Kidney (tissue), 13 donors: ENCODE measurements at regions not wholly inside any gene's neighbourhood (a gene's known extent, or its start where the extent isn't known, plus 50 kb on each side); places are given as distances from the start of the nearest gene placed in this dataset.

ENCODE experiments used
- DNase-seq, 5 donors: peaks; one replicate each; pipeline ENCODE4 v3.0.0-alpha.2; 2013 to 2020
- FAIRE-seq: peaks from 2 replicates; lab custom pipeline; 2012; peaks lifted over from hg19 to GRCh38; lab: Jason Lieb, UNC
- H3K27ac ChIP-seq, 2 donors: one replicate each; pipeline ENCODE4 v1.7.0; 2013; ENCODE audit warnings: low read depth in 2 of 2, low read length in 2 of 2, inconsistent platforms in 1 of 2
- H3K27me3 ChIP-seq: one replicate; pipeline ENCODE4 v1.7.1; 2013; ENCODE audit warnings: low read length, inconsistent platforms; ENCODE audit not compliant: control insufficient read depth, insufficient read depth
- H3K36me3 ChIP-seq, 3 donors: one replicate each; pipeline versions ENCODE4 v1.7.0 to v1.7.1; 2013; ENCODE audit warnings: low read length in 3 of 3, control low read depth in 1 of 3, inconsistent platforms in 1 of 3; ENCODE audit not compliant: insufficient read depth in 3 of 3, control insufficient read depth in 2 of 3
- H3K4me1 ChIP-seq, 3 donors: one replicate each; pipeline versions ENCODE4 v1.7.0 to v1.7.1; 2013; ENCODE audit warnings: low read length in 3 of 3, inconsistent platforms in 1 of 3, low read depth in 1 of 3; ENCODE audit not compliant: control insufficient read depth in 2 of 3, insufficient read depth in 2 of 3
- H3K4me3 ChIP-seq, 3 donors: one replicate each; pipeline versions ENCODE4 v1.7.0 to v1.8.1; 2013; ENCODE audit warnings: low read length in 3 of 3, control low read depth in 1 of 3, inconsistent platforms in 1 of 3
- H3K9ac ChIP-seq, 3 donors: one replicate each; pipeline versions ENCODE4 v1.7.0 to v1.7.1; 2013; ENCODE audit warnings: low read length in 3 of 3, control low read depth in 1 of 3, inconsistent platforms in 1 of 3
- H3K9me3 ChIP-seq, 3 donors: one replicate each; pipeline versions ENCODE4 v1.7.0 to v1.7.1; 2013; ENCODE audit warnings: low read length in 3 of 3, control low read depth in 1 of 3, inconsistent platforms in 1 of 3; ENCODE audit not compliant: control insufficient read depth in 2 of 3, insufficient read depth in 1 of 3
- intact Hi-C: fragments of 100-400 bp; cut with DNase I; formaldehyde crosslinking; loops from one replicate; pipeline ENCODE4 v1.11.1; 2022
- TF ChIP-seq, protein P1 (sequence below): IDR thresholded peaks from 3 replicates; pipeline ENCODE4 v1.5.1; 2012; ENCODE audit warnings: mild to moderate bottlenecking, moderate library complexity, borderline replicate concordance; ENCODE audit not compliant: insufficient read depth; ENCODE audit errors: extremely low read depth
- donor health status: control.
- donor health status: control.
- donor health status: control.
- donor health status: control.
- donor health status: control.
- donor health status: DM: yes; HTN: yes; CAD: no.
- donor health status: Normal renal cell carcinoma (clear cell type).

DNA sequence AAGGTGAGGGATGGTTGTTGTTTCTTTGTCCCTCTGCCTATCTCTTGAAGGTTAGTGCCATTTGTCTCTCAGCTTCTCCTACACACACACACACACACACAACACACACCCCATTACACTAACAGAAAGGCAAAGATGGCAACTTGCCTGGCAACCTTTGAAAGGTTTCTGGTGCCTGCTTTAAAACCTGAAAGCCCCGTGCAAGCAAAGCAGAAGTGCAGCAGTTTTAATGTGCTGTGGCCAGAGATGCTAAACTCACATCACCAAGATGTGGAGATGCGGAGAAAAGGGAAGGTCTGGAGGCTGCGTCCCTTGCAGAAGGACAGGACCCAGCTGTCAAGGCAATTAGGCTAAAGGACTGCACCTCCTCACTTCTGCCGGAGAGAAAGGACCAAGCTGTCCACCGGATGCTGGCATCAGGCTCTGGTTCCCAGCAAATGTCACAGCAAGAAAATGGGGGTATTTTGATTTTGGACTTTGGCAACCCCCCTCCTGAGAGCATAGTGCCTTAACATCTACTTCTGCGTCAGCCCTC, 196.4 kb downstream of the ARL4C start:
- FAIRE-seq = no peak
- Histone ChIP-seq H3K27ac (no peak overlapping the region), H3K4me3 (no peak overlapping the region), H3K27me3 (no peaks in the 10 kb centered on the region), H3K36me3 (no peaks in the 10 kb centered on the region), H3K4me1 (no peaks in the 10 kb centered on the region), H3K9ac (no peak overlapping the region), H3K9me3 (no peaks in the 10 kb centered on the region)
- intact Hi-C loops = no loop called here
- peak in 2 of 5 donors; percentile 17 to 39 for DNase-seq
- TF ChIP-seq, protein P1, sequence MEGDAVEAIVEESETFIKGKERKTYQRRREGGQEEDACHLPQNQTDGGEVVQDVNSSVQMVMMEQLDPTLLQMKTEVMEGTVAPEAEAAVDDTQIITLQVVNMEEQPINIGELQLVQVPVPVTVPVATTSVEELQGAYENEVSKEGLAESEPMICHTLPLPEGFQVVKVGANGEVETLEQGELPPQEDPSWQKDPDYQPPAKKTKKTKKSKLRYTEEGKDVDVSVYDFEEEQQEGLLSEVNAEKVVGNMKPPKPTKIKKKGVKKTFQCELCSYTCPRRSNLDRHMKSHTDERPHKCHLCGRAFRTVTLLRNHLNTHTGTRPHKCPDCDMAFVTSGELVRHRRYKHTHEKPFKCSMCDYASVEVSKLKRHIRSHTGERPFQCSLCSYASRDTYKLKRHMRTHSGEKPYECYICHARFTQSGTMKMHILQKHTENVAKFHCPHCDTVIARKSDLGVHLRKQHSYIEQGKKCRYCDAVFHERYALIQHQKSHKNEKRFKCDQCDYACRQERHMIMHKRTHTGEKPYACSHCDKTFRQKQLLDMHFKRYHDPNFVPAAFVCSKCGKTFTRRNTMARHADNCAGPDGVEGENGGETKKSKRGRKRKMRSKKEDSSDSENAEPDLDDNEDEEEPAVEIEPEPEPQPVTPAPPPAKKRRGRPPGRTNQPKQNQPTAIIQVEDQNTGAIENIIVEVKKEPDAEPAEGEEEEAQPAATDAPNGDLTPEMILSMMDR = no peak

- Histone ChIP-seq H3K4me1 (no peaks in the 10 kb centered on the region), H3K4me3 (no peak overlapping the region), H3K36me3 (no peaks in the 10 kb centered on the region), H3K27me3 (no peaks in the 10 kb centered on the region), H3K27ac (no peak overlapping the region), H3K9me3 (no peaks in the 10 kb centered on the region), H3K9ac (no peak overlapping the region)
- TF ChIP-seq, protein P1 = no peak
- DNase-seq (no peak), FAIRE-seq (no peak)
- intact Hi-C loops = no loop called here
These were observed 198.0 kb downstream of the ARL4C start for GRCh38 chr2:234298918-234299317.

DNA sequence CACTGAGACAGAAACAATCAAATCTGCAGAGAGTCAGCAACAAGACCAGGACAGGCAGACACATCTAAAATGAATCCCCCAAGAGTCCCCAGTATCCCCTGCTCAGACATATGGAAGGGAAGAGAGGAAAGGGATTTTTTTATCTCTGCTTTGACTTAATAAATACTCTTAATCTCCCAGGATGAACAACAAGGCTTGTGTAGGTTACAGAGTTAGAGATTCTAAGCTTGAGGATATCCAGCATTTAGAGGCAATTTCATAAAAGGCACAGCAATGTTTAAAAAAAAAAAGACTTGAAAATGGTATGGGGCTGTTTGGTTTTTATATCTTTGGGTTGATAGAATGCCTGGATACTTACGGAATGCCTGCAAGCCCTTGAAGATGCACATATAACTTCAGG, 199.9 kb downstream of the ARL4C start:
- TF ChIP-seq, protein P1 = no peak
- H3K36me3 ChIP-seq = no peaks in the 10 kb centered on the region
- H3K4me1 ChIP-seq = no peaks in the 10 kb centered on the region
- H3K9me3 ChIP-seq = no peaks in the 10 kb centered on the region
- H3K27ac ChIP-seq = no peak overlapping the region
- DNase-seq = no peak
- no peaks in the 10 kb centered on the region for H3K27me3 ChIP-seq
- no peak overlapping the region for H3K9ac ChIP-seq
- no peak overlapping the region for H3K4me3 ChIP-seq
- no peak for FAIRE-seq
- intact Hi-C loops = no loop called here

- Histone ChIP-seq H3K36me3 (no peaks in the 10 kb centered on the region), H3K27me3 (no peaks in the 10 kb centered on the region), H3K4me3 (no peak overlapping the region), H3K27ac (no peak overlapping the region), H3K4me1 (peaks cover 0 to 5% (median 0%) of the 10 kb centered on the region in 3 donors), H3K9ac (no peak overlapping the region), H3K9me3 (no peaks in the 10 kb centered on the region)
- intact Hi-C loops = no loop called here
- no peak for DNase-seq
- TF ChIP-seq, protein P1 = no peak
- no peak for FAIRE-seq
These were observed 202.9 kb downstream of the ARL4C start for GRCh38 chr2:234293973-234294372.
